ENCODE measurements at regions not wholly inside any gene's neighbourhood (a gene's known extent, or its start where the extent isn't known, plus 50 kb on each side); places are given as distances from the start of the nearest gene placed in this dataset.

DNA sequence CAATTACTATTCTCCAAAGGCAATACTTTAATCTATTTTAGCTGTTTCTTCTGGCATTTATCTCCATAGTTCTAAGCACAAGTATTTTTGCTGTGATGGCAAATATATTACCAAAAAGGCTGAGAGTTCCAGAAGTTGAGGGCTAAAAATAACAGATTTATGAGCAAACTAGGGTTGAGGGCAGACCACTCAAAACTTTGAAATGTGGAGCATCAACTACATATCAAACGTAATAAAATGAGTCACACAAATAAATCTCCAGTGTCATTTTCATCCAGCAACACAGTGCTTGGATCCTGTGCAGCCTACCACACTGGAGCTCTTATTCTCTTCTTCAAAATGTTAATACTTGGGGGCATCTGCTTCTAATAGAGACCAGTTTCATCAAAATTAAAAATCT is 163.9 kb downstream of the HS3ST1 start:
- TF ChIP-seq CTCF (IDR thresholded peaks at IDR 0.05) = no peak
- TF ChIP-seq POLR2A (IDR thresholded peaks at IDR 0.05) = no peak
- WGBS, 2 donors = 35 to 41% methylated on average over 1 of the region's 1 CpG
- H3K4me3 ChIP-seq (ENCODE audit: low read depth, poor library complexity, severe bottlenecking) = no peak overlapping the region
- intact Hi-C loops (cut with DNase I; ENCODE audit: low total_unique reads) = no loop called here
- DNase-seq (ENCODE audit: low spot score in 2 of 2) = no peak

DNA sequence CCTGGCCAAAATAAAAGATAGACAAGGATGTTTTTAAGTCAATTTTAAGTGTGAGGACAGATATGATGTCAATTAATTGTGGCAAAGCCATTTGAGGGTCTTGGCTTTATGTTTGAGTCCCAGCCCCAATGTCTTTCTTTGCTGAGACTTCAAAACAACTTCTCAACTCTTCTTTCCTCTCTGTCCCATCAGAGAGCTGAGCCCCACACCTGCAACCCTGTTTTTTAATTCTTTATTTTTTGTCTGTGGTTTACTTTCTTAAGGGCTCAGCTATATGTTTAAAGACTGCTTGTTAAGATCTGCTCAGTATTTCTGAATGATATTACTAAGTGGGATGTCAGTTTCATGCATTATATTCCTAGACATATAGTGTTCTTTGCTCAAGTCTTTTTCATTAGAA is 164.3 kb downstream of the HS3ST1 start:
- TF ChIP-seq POLR2A (IDR thresholded peaks at IDR 0.05) (no peak), CTCF (IDR thresholded peaks at IDR 0.05) (no peak)
- no peak for DNase-seq (ENCODE audit: low spot score in 2 of 2)
- H3K4me3 ChIP-seq (ENCODE audit: low read depth, poor library complexity, severe bottlenecking) = no peak overlapping the region
- intact Hi-C loops (cut with DNase I; ENCODE audit: low total_unique reads) = no loop called here

DNA sequence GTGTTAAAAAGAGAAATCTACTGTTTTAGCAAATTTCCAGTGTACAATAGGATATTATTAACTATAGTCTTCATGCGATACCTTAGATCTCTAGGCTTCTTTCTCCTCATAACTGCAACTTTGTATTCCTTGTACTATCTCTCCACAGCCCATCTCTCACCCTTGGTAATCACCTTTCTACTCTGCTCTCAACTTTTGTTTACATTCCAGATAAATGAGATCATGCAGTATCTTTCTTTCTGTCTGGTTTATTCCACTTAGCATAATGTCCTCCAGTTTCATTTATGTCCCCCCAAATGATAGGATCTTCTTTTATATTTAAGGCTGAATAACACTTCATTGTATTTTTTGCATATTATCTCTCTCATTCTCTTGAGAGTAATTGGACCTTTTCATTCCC is 165.5 kb downstream of the HS3ST1 start:
- no peak for DNase-seq (ENCODE audit: low spot score in 2 of 2)
- 90 to 92% methylated on average over 1 of the region's 1 CpG for WGBS, 2 donors
- intact Hi-C loops (cut with DNase I; ENCODE audit: low total_unique reads) = no loop called here
- H3K4me3 ChIP-seq (ENCODE audit: low read depth, poor library complexity, severe bottlenecking) = no peak overlapping the region
- TF ChIP-seq POLR2A (IDR thresholded peaks at IDR 0.05) = no peak
- TF ChIP-seq CTCF (IDR thresholded peaks at IDR 0.05) = no peak

GRCh38 chr4:11261066-11261850 is 167.4 kb downstream of the HS3ST1 start:
- WGBS, 2 donors = 95% methylated on average over 7 of the region's 7 CpGs
- intact Hi-C loops (cut with DNase I; ENCODE audit: low total_unique reads) = no loop called here
- DNase-seq (ENCODE audit: low spot score in 2 of 2) = no peak
- no peak for TF ChIP-seq POLR2A (IDR thresholded peaks at IDR 0.05)
- no peak for TF ChIP-seq CTCF (IDR thresholded peaks at IDR 0.05)
- no peak overlapping the region for H3K4me3 ChIP-seq (ENCODE audit: low read depth, poor library complexity, severe bottlenecking)

DNA sequence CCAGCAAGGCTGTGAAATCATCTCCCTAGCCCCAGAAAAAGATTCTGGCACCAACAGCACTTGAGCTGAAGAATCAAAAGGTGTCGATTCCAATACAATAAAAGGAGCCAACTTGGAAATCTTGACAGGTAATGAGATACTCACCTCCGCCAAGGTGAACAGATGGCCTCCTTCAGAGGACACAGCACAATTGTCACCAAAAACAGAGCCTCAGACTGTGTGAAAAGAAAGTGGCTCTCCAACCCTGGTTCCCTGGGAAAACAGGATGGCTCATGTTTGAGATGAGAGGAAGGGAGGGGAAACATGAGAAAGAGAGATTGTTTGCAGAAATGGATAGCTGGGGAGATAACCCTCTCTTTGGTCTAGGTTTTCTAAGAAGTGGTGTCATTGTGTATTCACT is 168.9 kb downstream of the HS3ST1 start:
- WGBS, 2 donors = 73 to 83% methylated on average over 2 of the region's 2 CpGs
- no peak for DNase-seq (ENCODE audit: low spot score in 2 of 2)
- intact Hi-C loops (cut with DNase I; ENCODE audit: low total_unique reads) = no loop called here
- H3K4me3 ChIP-seq (ENCODE audit: low read depth, poor library complexity, severe bottlenecking) = no peak overlapping the region
- TF ChIP-seq POLR2A (IDR thresholded peaks at IDR 0.05) (no peak), CTCF (IDR thresholded peaks at IDR 0.05) (no peak)

DNA sequence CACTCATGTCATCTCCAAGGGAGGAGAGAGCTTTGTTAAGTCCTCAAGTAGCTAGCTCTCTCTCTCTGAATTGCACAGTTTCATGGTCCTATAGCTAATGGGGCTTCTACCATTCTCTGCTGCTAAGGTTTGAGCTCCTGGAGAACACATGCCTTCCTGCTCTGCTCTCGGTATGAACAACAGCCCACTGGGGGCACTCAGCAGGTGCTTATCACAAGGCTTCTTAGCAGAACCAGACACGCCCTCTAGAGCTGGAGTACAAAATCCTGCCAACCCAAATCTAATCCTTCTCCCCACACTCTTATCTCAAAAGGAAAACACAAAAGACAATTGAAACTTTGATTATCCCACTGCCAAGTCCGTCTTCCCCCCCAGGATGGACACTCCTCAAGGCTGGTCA is 176.5 kb downstream of the HS3ST1 start:
- intact Hi-C loops (cut with DNase I; ENCODE audit: low total_unique reads) = no loop called here
- WGBS, 2 donors = 66 to 77% methylated on average over 3 of the region's 3 CpGs
- no peak overlapping the region for H3K4me3 ChIP-seq (ENCODE audit: low read depth, poor library complexity, severe bottlenecking)
- DNase-seq (ENCODE audit: low spot score in 2 of 2) = no peak
- TF ChIP-seq POLR2A (IDR thresholded peaks at IDR 0.05) (no peak), CTCF (IDR thresholded peaks at IDR 0.05) (no peak)
